Esophagus squamous epithelium (tissue), 5 donors: ENCODE measurements at regions not wholly inside any gene's neighbourhood (a gene's known extent, or its start where the extent isn't known, plus 50 kb on each side); places are given as distances from the start of the nearest gene placed in this dataset.

ENCODE experiments used
- DNase-seq: peaks from one replicate; lab custom pipeline; 2025; lab: John Stamatoyannopoulos, UW
- H3K27ac ChIP-seq, 4 donors: fragments of 200-600 bp; sonication (generic); one replicate each; pipeline ENCODE4 v1.5.1; 2016 to 2019; ENCODE audit warnings: mild to moderate bottlenecking in 1 of 4
- H3K27me3 ChIP-seq, 4 donors: fragments of 200-600 bp; sonication (generic); 1 replicate in 3 of 4; 2 replicates in 1 of 4; pipeline versions ENCODE4 v1.5.1 to v1.6.0; 2017 to 2021; ENCODE audit warnings: antibody characterized with exemption in 1 of 4
- H3K36me3 ChIP-seq, 3 donors: fragments of 200-600 bp; sonication (generic); one replicate each; pipeline ENCODE4 v1.5.1; 2016 to 2019
- H3K4me1 ChIP-seq, 3 donors: fragments of 200-600 bp; sonication (generic); one replicate each; pipeline ENCODE4 v1.5.1; 2017 to 2019
- H3K4me3 ChIP-seq, 4 donors: fragments of 200-600 bp; sonication (generic); 1 replicate in 3 of 4; 2 replicates in 1 of 4; pipeline ENCODE4 v1.5.1; 2016 to 2019; ENCODE audit warnings: mild to moderate bottlenecking in 2 of 4, moderate library complexity in 1 of 4
- H3K9me3 ChIP-seq, 3 donors: fragments of 200-600 bp; sonication (generic); one replicate each; pipeline ENCODE4 v1.5.1; 2016 to 2019
- CTCF ChIP-seq, 6 experiments: fragments of 450-650 bp in 4 of 6; fragments of 200-600 bp in 2 of 6; sonication (generic) in 2 of 6; IDR thresholded peaks; one replicate each; pipeline ENCODE4 v1.5.1; 2016 to 2019; ENCODE audit warnings: antibody characterized with exemption in 6 of 6, mild to moderate bottlenecking in 4 of 6, moderate library complexity in 4 of 6
- POLR2A ChIP-seq, 4 donors: fragments of 450-650 bp; IDR thresholded peaks; one replicate each; pipeline ENCODE4 v1.6.1; 2017; ENCODE audit warnings: antibody characterized with exemption in 4 of 4, mild to moderate bottlenecking in 4 of 4, moderate library complexity in 3 of 4
- WGBS, 2 donors: methylation state at CpG; one replicate each; pipeline ENCODE4 v1.1.5; 2018; 5-methylcytosine and 5-hydroxymethylcytosine counted together
- intact Hi-C: fragments of 100-400 bp; cut with DNase I; formaldehyde crosslinking; loops from one replicate; pipeline ENCODE4 v1.15.0; 2022
- donor health status: DM: yes; HTN: yes; CAD: no.

- Histone ChIP-seq H3K4me1 (peaks cover 8 to 28% (median 9%) of the 10 kb centered on the region in 3 donors), H3K9me3 (no peaks in the 10 kb centered on the region), H3K4me3 (no peak overlapping the region), H3K36me3 (no peaks in the 10 kb centered on the region), H3K27ac (no peak overlapping the region), H3K27me3 (peaks cover 0 to 17% (median 0%) of the 10 kb centered on the region in 4 donors)
- intact Hi-C loops: loop anchor here (10.0 kb wide), 1 partner anchor 158 kb away; no protein-coding TSS in a partner anchor
- no peak for DNase-seq
- TF ChIP-seq CTCF (IDR thresholded peaks at IDR 0.05) (no peak), POLR2A (IDR thresholded peaks at IDR 0.05) (no peak)
- 85 to 95% methylated on average over 3 of the region's 3 CpGs for WGBS, 2 donors
Measured at GRCh38 chr6:14062345-14063029, 55.1 kb upstream of the CD83 start.

- no peak for DNase-seq
- H3K36me3 ChIP-seq: no peaks in the 10 kb centered on the region
- peaks cover 0 to 10% (median 0%) of the 10 kb centered on the region in 4 donors for H3K27me3 ChIP-seq
- no peaks in the 10 kb centered on the region for H3K9me3 ChIP-seq
- no peak overlapping the region for H3K4me3 ChIP-seq
- H3K27ac ChIP-seq: no peak overlapping the region
- intact Hi-C loops: loop anchor here (10.0 kb wide), 1 partner anchor 159 kb away; no protein-coding TSS in a partner anchor
- 56 to 62% methylated on average over 3 of the region's 3 CpGs for WGBS, 2 donors
- no peak for TF ChIP-seq POLR2A (IDR thresholded peaks at IDR 0.05)
- TF ChIP-seq CTCF (IDR thresholded peaks at IDR 0.05): no peak
- peaks cover 8 to 37% (median 9%) of the 10 kb centered on the region in 3 donors for H3K4me1 ChIP-seq
Measured at GRCh38 chr6:14063756-14064155, 53.8 kb upstream of the CD83 start.

- Histone ChIP-seq H3K9me3 (no peaks in the 10 kb centered on the region), H3K4me1 (peaks cover 2 to 28% (median 2%) of the 10 kb centered on the region in 3 donors), H3K4me3 (no peak overlapping the region), H3K27me3 (peaks cover 0 to 10% (median 0%) of the 10 kb centered on the region in 4 donors), H3K27ac (no peak overlapping the region), H3K36me3 (no peaks in the 10 kb centered on the region)
- WGBS, 2 donors: 86 to 100% methylated on average over 1 of the region's 1 CpG
- TF ChIP-seq POLR2A (IDR thresholded peaks at IDR 0.05) (no peak), CTCF (IDR thresholded peaks at IDR 0.05) (no peak)
- DNase-seq: no peak
- intact Hi-C loops: loop anchor here (10.0 kb wide), 1 partner anchor 161 kb away; no protein-coding TSS in a partner anchor
Measured at GRCh38 chr6:14065350-14065749, 52.2 kb upstream of the CD83 start.

- peaks cover 0 to 4% (median 0%) of the 10 kb centered on the region in 4 donors for H3K27me3 ChIP-seq
- no peak overlapping the region for H3K4me3 ChIP-seq
- no peaks in the 10 kb centered on the region for H3K9me3 ChIP-seq
- peak; percentile 35 to 80 (median 63) for TF ChIP-seq CTCF (IDR thresholded peaks at IDR 0.05)
- TF ChIP-seq POLR2A (IDR thresholded peaks at IDR 0.05): no peak
- intact Hi-C loops: loop anchor here (10.0 kb wide), 1 partner anchor 162 kb away; no protein-coding TSS in a partner anchor
- no peaks in the 10 kb centered on the region for H3K36me3 ChIP-seq
- WGBS, 2 donors: 3 to 6% methylated on average over 5 of the region's 5 CpGs
- H3K4me1 ChIP-seq: peaks cover 0 to 21% (median 0%) of the 10 kb centered on the region in 3 donors
- DNase-seq: no peak
- no peak overlapping the region for H3K27ac ChIP-seq
Measured at GRCh38 chr6:14066782-14067406, 50.7 kb upstream of the CD83 start.

- no peak for TF ChIP-seq POLR2A (IDR thresholded peaks at IDR 0.05)
- TF ChIP-seq CTCF (IDR thresholded peaks at IDR 0.05): no peak
- intact Hi-C loops: loop anchor here (10.0 kb wide), 1 partner anchor 163 kb away; no protein-coding TSS in a partner anchor
Measured at GRCh38 chr6:14067656-14068055, 49.9 kb upstream of the CD83 start.

More at GRCh38 chr6:14067656-14068055, 49.9 kb upstream of the CD83 start:
- H3K27me3 ChIP-seq: no peaks in the 10 kb centered on the region
- no peak for DNase-seq
- H3K27ac ChIP-seq: peak overlapping the region in 2 of 4 donors; percentile 12 to 26
- no peaks in the 10 kb centered on the region for H3K9me3 ChIP-seq
- peaks cover 0 to 21% (median 0%) of the 10 kb centered on the region in 3 donors for H3K4me1 ChIP-seq
- 84 to 87% methylated on average over 3 of the region's 3 CpGs for WGBS, 2 donors
- H3K36me3 ChIP-seq: no peaks in the 10 kb centered on the region
- no peak overlapping the region for H3K4me3 ChIP-seq
